HG03439 (cell line): ENCODE measurements at regions not wholly inside any gene's neighbourhood (a gene's known extent, or its start where the extent isn't known, plus 50 kb on each side); places are given as distances from the start of the nearest gene placed in this dataset.
"Not testable (repeated sequence)": the region's sequence is repeated elsewhere in the genome, so short reads cannot be mapped to it uniquely, and the experiment has no call there.

Source experiments
- ATAC-seq: cut with Tn5 transposase; IDR thresholded peaks from one replicate; pipeline ENCODE4 v1.9.1; 2021; ENCODE audit warnings: mild to moderate bottlenecking, moderate library complexity; ENCODE audit not compliant: unreplicated experiment

- ATAC-seq: no peak
These were observed 283.1 kb downstream of the UTRN start for GRCh38 chr6:144568241-144568640.

DNA sequence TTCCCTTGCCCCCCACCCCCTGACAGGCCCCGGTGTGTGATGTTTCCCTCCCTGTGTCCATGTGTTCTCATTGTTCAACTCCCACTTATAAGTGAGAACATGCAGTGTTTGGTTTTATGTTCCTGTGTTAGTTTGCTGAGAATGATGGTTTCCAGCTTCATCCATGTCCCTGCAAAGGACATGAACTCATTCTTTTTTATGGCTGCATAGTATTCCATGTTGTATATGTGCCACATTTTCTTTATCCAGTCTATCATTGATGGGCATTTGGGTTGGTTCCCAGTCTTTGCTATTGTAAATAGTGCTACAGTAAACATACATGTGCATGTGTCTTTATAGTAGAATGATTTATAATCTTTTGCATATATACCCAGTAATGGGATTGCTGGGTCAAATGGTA is 287.4 kb downstream of the UTRN start:
- ATAC-seq: not testable (repeated sequence)

- ATAC-seq: no peak
These were observed 289.7 kb downstream of the UTRN start for GRCh38 chr6:144574796-144575195.

DNA sequence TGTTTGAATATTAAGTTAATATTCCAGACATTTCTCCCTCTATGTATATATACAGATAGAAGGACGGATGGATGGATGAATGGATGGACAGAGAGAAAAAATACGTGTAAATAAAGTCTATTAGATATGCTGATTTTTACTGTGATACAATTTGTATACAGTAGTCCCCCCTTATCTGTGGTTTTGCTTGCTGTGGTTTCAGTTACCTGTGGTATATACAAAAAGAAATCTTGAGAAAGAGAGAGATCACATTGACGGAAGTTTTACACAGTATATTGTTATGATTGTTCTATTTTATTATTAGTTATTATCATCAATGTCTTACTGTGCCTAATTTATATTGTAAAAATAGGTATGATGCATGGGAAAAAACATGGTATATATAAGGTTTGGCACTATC is 290.2 kb downstream of the UTRN start:
- no peak for ATAC-seq

DNA sequence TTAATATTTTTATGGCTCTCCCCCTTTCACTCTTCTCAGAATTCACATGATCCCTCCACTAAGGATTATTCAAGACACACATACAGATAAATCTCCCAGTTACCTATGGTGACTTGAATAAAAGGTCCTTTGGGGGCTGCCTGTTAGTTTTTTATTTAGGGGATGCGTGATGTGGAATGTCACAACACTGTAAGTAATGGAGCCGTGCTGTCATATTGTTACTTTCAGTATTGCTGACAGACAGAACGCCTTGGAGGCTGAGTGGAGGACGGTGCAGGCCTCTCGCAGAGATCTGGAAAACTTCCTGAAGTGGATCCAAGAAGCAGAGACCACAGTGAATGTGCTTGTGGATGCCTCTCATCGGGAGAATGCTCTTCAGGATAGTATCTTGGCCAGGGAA is 291.7 kb downstream of the UTRN start:
- no peak for ATAC-seq

DNA sequence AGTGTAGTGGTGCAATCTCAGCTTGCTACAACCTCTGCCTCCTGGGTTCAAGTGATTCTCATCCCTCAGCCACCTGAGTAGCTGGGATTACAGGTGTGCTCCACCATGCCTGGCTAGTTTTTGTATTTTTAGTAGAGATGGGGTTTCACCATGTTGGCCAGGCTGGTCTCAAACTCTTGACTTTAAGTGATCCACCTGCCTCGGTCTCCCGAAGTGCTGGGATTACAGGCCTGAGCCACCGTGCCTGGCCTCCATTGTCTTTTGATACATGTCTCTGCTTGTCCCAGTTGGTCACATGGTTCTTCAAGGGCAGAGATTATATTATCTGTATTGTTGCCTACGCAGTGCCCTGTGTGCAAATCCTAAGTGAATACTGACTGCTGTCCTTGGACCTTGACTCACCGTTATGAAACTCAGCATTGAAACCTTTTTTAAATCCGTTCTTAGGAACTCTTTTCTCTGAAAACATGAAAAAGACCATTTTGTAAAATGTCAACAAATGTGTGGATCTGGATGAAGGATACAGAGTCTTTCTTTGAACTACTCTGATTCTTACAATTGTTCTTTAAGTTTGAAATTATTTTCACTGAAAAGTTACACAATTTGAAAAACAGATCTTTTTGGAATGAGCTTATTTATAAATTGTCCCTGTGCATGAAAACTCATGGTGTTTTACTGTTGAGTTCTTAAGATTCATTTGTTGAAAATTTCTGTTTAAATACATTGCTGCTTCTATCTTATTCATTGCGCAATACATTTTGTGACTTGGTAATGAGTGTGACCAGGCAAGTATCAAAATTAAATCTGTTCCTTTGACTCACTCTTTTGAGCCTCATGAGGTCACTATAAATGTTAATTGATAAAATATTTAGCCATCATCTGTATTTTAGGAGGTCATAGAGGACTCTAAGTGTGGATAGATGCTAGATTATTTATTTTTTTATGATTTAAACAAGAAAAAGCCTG is 293.5 kb downstream of the UTRN start:
- ATAC-seq: no peak

DNA sequence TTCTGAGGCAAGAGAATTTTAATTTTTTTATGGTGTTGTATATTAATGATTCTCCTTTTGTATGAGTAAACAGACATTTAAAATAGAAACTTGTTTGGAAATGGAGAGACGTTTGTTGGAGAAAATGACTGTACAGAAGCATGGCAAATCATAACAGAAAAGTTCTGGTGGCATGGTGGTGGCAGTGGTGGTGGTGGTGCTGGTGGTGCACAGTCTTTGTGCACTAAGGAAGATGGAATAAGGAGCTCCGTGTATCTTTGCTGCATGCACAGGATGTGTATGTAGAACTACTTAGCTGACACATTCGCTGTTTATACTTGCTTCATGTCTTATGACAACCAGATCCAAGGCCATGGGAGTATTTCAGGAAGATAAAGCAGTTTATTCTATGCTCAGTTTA is 294.9 kb downstream of the UTRN start:
- no peak for ATAC-seq

DNA sequence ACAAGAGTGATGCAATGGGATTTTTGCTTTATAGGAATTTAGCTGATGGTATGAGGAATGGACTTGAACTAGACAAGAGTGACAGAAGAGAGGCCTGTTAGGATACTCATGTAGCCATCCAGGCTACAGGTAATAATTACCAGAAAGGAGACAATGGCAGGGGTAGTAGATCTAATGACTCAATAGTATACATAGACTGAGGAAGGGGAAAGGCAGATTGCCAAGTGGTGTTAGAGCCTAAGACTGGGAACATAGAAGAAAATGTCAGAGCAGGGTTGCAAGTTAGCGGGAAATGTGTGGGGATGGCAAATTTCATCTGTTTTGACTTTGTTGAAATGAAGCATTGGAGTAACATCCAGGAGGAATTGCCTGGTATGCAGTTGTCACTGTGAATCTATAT is 295.6 kb downstream of the UTRN start:
- ATAC-seq: no peak

DNA sequence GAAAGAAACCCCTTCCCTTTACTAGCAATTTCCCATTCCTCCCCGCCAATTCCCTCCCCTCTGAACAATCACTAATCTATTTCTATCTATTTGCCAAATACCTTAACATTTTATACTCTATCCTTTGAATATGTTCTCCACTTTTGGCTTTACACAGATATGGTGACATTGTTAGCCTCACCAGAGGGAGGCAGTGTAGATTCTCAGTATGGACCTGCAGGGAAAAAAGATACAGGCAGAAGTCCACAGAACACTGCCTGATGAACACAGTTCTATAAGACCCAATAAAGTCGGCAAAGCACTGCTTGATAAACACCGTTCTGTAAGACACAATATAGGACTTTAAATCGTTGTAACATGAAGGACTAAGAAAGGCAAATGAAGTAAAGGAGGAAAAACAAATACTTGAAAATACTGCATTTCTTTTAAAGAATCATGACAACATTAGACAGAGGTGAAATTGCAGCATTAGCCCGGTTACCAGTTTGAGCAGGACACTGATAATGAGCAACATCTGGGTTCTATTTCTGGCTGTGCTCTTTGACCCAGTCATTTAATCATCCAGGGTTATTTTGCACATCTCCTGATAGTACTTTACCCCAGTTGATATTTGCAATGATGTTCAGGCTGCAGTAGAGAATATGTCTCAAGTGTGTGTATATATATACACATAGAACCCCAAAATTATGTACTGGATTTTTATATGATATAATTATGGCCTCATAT is 296.8 kb downstream of the UTRN start:
- ATAC-seq: no peak

DNA sequence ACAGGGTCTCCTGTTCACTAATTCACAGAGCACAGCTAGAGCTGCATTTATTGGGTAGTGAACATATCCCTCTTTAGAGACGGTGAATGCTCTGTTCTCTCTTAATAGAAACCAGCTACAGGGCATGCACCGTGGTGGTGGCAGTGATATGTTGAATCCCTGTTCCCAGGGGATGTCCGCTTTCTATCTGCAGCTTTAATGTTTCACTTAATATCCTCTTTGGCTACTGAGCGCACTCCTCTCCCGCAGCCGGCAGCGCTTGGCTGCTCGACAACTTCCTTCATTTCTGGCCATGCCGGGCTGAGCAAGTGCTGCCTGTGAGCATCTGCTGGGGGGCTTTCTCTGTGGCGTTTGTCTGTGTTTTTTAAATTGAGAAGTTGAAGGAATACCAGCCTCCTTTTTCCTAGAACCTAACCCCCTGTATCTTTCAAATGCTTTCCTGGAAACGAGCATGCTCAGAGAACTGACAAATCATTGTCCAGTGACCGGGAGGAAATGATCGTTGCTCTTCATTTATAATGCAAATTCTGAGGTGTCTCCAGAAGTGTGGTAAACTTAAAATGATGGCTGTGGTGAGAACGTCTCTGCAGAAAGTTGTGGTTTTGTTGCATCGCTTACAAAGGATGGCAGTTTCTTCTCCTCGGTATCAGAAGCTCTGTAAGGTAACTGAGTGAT is 297.9 kb downstream of the UTRN start:
- ATAC-seq: peak; percentile 95

DNA sequence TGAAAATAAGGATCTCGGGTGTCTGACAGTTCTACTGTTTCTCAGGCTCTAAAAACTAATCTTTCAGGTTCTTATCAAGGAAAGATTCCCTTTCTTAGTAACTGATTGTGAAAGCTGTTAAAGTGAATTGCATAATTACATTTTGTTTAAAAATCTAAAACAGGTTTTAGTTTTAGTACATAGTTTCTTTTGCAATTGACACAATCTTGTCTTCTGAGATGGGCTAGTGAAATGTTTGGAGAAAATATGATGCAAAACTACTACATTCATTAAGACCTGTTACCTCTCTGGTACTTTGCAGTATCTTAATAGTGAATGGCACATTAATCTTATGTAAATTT is 298.4 kb downstream of the UTRN start:
- ATAC-seq: no peak

DNA sequence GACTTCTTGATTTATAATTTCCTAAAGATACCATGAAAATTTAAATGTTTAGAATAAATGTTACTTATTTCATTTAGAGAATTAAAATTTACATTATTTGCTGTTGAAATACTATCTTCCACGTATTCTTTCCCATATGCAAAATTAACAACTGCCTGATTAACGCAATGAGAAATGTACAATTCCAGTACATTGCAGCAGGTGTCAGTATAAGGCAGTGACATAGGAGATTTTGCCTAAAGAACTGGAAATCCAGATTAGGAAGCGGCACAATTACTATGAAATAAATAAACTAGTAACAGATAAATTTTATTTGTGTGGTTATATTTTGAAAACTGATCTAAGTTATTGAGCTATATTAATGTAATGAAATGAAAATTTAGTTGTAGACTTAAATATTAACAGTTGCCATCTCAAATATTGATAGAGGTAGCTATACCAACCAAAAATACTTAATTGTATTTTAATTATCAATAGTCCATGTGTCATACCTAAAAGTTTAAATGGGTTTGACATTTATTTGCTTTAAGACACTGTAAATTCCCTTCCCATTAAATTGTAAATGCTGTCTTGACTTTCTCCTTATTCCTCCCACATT is 300.2 kb downstream of the UTRN start:
- ATAC-seq: no peak

GRCh38 chr6:144586986-144587385 is 301.9 kb downstream of the UTRN start:
- no peak for ATAC-seq

DNA sequence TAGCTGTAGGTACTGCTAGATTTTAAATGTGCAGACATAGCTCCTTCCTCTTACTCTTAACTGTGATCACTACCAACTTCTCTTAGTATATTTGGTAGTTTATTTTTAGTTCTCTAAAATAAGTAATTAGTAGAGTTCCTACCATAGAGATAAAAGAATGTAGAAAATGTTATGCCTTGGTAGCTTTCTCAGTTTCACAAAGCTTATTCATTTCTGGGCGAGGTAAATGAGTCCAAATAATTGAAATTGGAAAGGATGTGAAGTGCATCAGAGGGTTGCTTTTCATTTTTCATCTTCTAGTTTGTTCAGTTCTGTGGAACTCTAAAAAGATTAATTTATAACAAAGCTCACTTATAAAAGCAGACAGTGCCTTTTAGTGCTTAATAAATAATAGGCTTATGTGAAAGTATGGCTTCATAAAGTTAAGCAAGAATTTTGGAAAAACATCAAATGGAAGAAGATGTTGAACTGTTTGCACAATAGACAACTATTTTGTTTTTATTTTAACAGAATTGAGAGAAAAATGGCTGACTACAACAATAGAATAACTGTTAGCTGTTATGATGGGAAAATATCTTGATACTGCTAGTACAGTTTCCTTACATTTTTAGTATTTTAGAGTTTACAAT is 303.7 kb downstream of the UTRN start:
- no peak for ATAC-seq

- no peak for ATAC-seq
These were observed 305.4 kb downstream of the UTRN start for GRCh38 chr6:144590532-144590931.

DNA sequence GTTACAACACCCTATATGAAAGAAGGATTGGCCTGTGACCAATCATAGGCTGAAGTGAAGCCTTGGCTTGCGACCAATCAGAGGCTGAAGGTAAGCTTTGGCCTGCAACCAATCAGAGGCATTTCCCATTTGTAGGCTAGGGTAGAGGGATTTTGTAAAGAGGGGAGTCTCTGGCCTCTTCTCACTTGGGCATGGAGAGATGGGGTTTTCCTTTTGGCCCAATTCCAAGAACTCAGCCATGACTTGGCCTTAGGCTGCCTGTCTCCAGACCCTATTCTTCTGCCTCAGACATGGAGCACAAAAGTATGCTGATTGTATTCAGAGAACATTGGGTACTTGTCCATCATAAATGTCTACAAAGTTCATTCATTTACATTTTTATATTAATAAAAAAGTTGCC is 308.3 kb downstream of the UTRN start:
- ATAC-seq: no peak

- no peak for ATAC-seq
These were observed 309.4 kb downstream of the UTRN start for GRCh38 chr6:144594585-144594984.

DNA sequence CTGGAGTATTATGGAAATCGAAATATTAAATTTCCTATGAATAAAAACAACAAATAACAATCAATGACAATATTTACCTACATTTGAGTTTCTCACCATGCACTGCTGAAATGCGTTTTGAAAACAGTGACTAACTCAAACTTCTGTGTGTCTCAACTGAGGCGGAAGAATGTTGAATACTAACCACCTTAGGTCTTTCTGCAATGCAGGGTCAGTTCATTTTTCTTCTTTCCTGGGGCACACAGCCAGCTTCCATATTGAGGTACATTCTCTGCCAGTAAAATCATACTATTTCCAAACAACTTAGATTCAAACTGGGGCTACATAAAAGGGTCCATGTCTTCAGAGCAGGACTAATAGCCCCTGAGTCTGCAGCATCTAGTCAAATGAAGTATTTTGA is 310.1 kb downstream of the UTRN start:
- no peak for ATAC-seq

DNA sequence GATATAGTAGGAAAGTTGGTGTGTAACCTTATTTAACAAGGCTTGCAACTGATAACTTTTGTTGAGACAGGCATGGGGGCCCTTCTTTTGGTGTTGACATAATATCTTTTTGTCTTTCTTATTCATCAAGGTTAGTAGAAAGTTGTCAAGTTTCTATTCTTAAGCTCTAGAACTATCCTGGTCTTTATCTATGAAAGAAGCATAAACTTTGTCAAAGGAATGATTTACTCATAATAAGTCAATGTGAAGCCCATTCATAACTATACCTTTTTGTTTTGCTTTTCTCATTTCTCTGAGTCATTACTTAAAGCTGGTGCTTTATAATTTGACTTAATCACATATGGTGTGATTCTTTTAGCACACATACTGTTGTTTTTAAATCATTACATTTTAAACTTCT is 312.4 kb downstream of the UTRN start:
- no peak for ATAC-seq

GRCh38 chr6:144599615-144600014 is 314.5 kb downstream of the UTRN start:
- ATAC-seq: no peak

GRCh38 chr6:144601221-144601620 is 316.1 kb downstream of the UTRN start:
- no peak for ATAC-seq
